ENCODE measurements at regions not wholly inside any gene's neighbourhood (a gene's known extent, or its start where the extent isn't known, plus 50 kb on each side); places are given as distances from the start of the nearest gene placed in this dataset.

GRCh38 chr9:33721674-33722358, 73.5 kb upstream of the PRSS3 start:
- ATAC-seq (ENCODE audit: low read depth) (peak; percentile 82), DNase-seq (peak; percentile 86)
- Histone ChIP-seq H3K27ac (ENCODE audit: low read length in 2 of 2) (no peak overlapping the region), H2AFZ (ENCODE audit: insufficient read depth, low read depth, low read length, poor library complexity, severe bottlenecking) (peak overlapping the region; percentile 53), H3K4me1 (ENCODE audit: control insufficient read depth in 2 of 2, insufficient read depth in 2 of 2, low read length in 2 of 2) (peaks cover 0 to 10% of the 10 kb centered on the region in 2 donors), H3K9me3 (ENCODE audit: control extremely low read depth in 1 of 3, control insufficient read depth in 2 of 3, insufficient read depth in 1 of 3, low read length in 2 of 3) (peaks cover 0 to 3% (median 0%) of the 10 kb centered on the region in 3 donors), H3K79me2 (ENCODE audit: control insufficient read depth, insufficient read depth, low read length) (no peaks in the 10 kb centered on the region), H3K4me2 (replicated peaks; ENCODE audit: low read depth, low read length, poor library complexity, severe bottlenecking) (peak overlapping the region; percentile 41), H4K20me1 (ENCODE audit: control insufficient read depth, insufficient read depth, low read length, poor library complexity, severe bottlenecking) (no peaks in the 10 kb centered on the region), H3K4me3 (ENCODE audit: control extremely low read depth in 1 of 5, extremely low read depth in 1 of 5, insufficient read depth in 1 of 5, low read depth in 2 of 5, low read length in 4 of 5) (no peak overlapping the region), H3K36me3 (replicated peaks in 1 of 2; ENCODE audit: control extremely low read depth in 1 of 2, control insufficient read depth in 1 of 2, extremely low read depth in 1 of 2, insufficient read depth in 2 of 2, low read length in 1 of 2) (no peaks in the 10 kb centered on the region), H3K9ac (ENCODE audit: low read length) (no peak overlapping the region), H3K27me3 (replicated peaks in 1 of 4; ENCODE audit: control extremely low read depth in 1 of 4, control insufficient read depth in 3 of 4, insufficient read depth in 4 of 4, low read length in 3 of 4) (peaks cover 0 to 7% (median 0%) of the 10 kb centered on the region in 4 experiments)
- peaks cover 27% of the 10 kb centered on the region for H3K27me3 Mint-ChIP-seq
- ChIA-PET CTCF (interaction anchor here (0.5 to 7.8 kb wide), 11 partner anchors 9 to 379 kb away, joined by 3 to 105 read pairs (median 4); no protein-coding TSS in a partner anchor), POLR2A (no interaction called here)
- peaks cover 2% of the 10 kb centered on the region for H3K9me3 Mint-ChIP-seq (ENCODE audit: insufficient read depth)
- intact Hi-C loops (cut with micrococcal nuclease) = loop anchor here (2.0 kb wide), 1 partner anchor 105 kb away; no protein-coding TSS in a partner anchor
- H3K4me1 Mint-ChIP-seq = peaks cover 3% of the 10 kb centered on the region
- 30% methylated on average over 32 of the region's 32 CpGs for WGBS (ENCODE audit: insufficient coverage)
- no peak overlapping the region for H3K4me3 Mint-ChIP-seq
- TF ChIP-seq CTCF (IDR thresholded peaks at IDR 0.05) (peak; percentile 100), EZH2 (IDR thresholded peaks at IDR 0.05; ENCODE audit: borderline replicate concordance, insufficient read depth, low read depth, low read length, poor library complexity, severe bottlenecking) (no peak)
- H3K27ac Mint-ChIP-seq = no peak overlapping the region

- no peak for ATAC-seq (ENCODE audit: low read depth)
- intact Hi-C loops (cut with micrococcal nuclease) = loop anchor here (2.0 kb wide), 1 partner anchor 106 kb away; no protein-coding TSS in a partner anchor
- no peak for DNase-seq
Measured at GRCh38 chr9:33722359-33722675, 73.0 kb upstream of the PRSS3 start.

More at GRCh38 chr9:33722359-33722675, 73.0 kb upstream of the PRSS3 start:
- Histone ChIP-seq H3K27me3 (replicated peaks in 1 of 4; ENCODE audit: control extremely low read depth in 1 of 4, control insufficient read depth in 3 of 4, insufficient read depth in 4 of 4, low read length in 3 of 4) (peaks cover 0 to 7% (median 0%) of the 10 kb centered on the region in 4 experiments), H3K36me3 (replicated peaks in 1 of 2; ENCODE audit: control extremely low read depth in 1 of 2, control insufficient read depth in 1 of 2, extremely low read depth in 1 of 2, insufficient read depth in 2 of 2, low read length in 1 of 2) (no peaks in the 10 kb centered on the region), H2AFZ (ENCODE audit: insufficient read depth, low read depth, low read length, poor library complexity, severe bottlenecking) (no peak overlapping the region), H3K9me3 (ENCODE audit: control extremely low read depth in 1 of 3, control insufficient read depth in 2 of 3, insufficient read depth in 1 of 3, low read length in 2 of 3) (peaks cover 0 to 3% (median 0%) of the 10 kb centered on the region in 3 donors), H3K4me1 (ENCODE audit: control insufficient read depth in 2 of 2, insufficient read depth in 2 of 2, low read length in 2 of 2) (peaks cover 0 to 10% of the 10 kb centered on the region in 2 donors), H4K20me1 (ENCODE audit: control insufficient read depth, insufficient read depth, low read length, poor library complexity, severe bottlenecking) (no peaks in the 10 kb centered on the region), H3K79me2 (ENCODE audit: control insufficient read depth, insufficient read depth, low read length) (no peaks in the 10 kb centered on the region), H3K4me2 (replicated peaks; ENCODE audit: low read depth, low read length, poor library complexity, severe bottlenecking) (no peak overlapping the region), H3K4me3 (ENCODE audit: control extremely low read depth in 1 of 5, extremely low read depth in 1 of 5, insufficient read depth in 1 of 5, low read depth in 2 of 5, low read length in 4 of 5) (no peak overlapping the region), H3K9ac (ENCODE audit: low read length) (no peak overlapping the region), H3K27ac (ENCODE audit: low read length in 2 of 2) (no peak overlapping the region)
- 50% methylated on average over 4 of the region's 5 CpGs for WGBS (ENCODE audit: insufficient coverage)
- Mint-ChIP-seq H3K27ac (no peak overlapping the region), H3K4me3 (no peak overlapping the region), H3K27me3 (peaks cover 27% of the 10 kb centered on the region), H3K4me1 (peaks cover 3% of the 10 kb centered on the region), H3K9me3 (ENCODE audit: insufficient read depth) (peaks cover 2% of the 10 kb centered on the region)
- TF ChIP-seq EZH2 (IDR thresholded peaks at IDR 0.05; ENCODE audit: borderline replicate concordance, insufficient read depth, low read depth, low read length, poor library complexity, severe bottlenecking) (no peak), CTCF (IDR thresholded peaks at IDR 0.05) (peak; percentile 60)
- POLR2A ChIA-PET = no interaction called here
- CTCF ChIA-PET = interaction anchor here (0.5 to 7.8 kb wide), 8 partner anchors 9 to 379 kb away, joined by 3 to 105 read pairs (median 4); no protein-coding TSS in a partner anchor

Data from B cell (primary cell).